Motor neuron (in vitro differentiated cells): ENCODE measurements at regions not wholly inside any gene's neighbourhood (a gene's known extent, or its start where the extent isn't known, plus 50 kb on each side); places are given as distances from the start of the nearest gene placed in this dataset.
A peak's percentile ranks its signal among the peaks of the same experiment; 100 is the strongest.

Experiments used
- ATAC-seq, 8 experiments: fragments of 200-7000 bp; cut with Tn5 transposase; replicated peaks in 6 of 8; 2 replicates each; pipeline ENCODE4 v1.8.0; 2021; ENCODE audit warnings: mild to moderate bottlenecking in 8 of 8, moderate library complexity in 8 of 8
- H3K27ac ChIP-seq, 2 donors: fragments of 250-450 bp; sonication (Bioruptor Pico); 2 replicates each; pipeline ENCODE4 v1.9.0; 2021; ENCODE audit warnings: antibody characterized with exemption in 2 of 2, mild to moderate bottlenecking in 2 of 2, moderate library complexity in 1 of 2
- H3K4me1 ChIP-seq, 2 donors: fragments of 250-450 bp; sonication (Bioruptor Pico); replicated peaks in 1 of 2; 2 replicates each; pipeline ENCODE4 v1.6.1; 2021; ENCODE audit warnings: antibody characterized with exemption in 2 of 2, mild to moderate bottlenecking in 2 of 2, moderate library complexity in 1 of 2
- H3K4me3 ChIP-seq, 5 donors: fragments of 250-450 bp; sonication (Bioruptor Pico); 2 replicates each; pipeline ENCODE4 v1.9.0; 2021; ENCODE audit warnings: antibody characterized with exemption in 5 of 5, mild to moderate bottlenecking in 5 of 5, moderate library complexity in 4 of 5
- WGBS, 10 experiments: fragments of 450-650 bp; shearing (Covaris generic); methylation state at CpG; one replicate each; pipeline ENCODE4 v1.0.0; 2022; 5-methylcytosine and 5-hydroxymethylcytosine counted together
- in situ Hi-C, 9 experiments: fragments of 400-800 bp; cut with MboI; loops; one replicate each; pipeline ENCODE4 v1.15.0; 2021; ENCODE audit warnings: low sequenced_read_pairs in 9 of 9, low pct_unique_long_range_greater_than_20kb in 2 of 9; ENCODE audit not compliant: unreplicated experiment in 9 of 9

- WGBS, 10 experiments, result 71 to 100% (median 93%) methylated on average over 2 to 6 of the region's 6 CpGs
- Histone ChIP-seq H3K4me3 (no peak overlapping the region), H3K4me1 (no peaks in the 10 kb centered on the region), H3K27ac (no peak overlapping the region)
- in situ Hi-C loops, result no loop called here
- no peak for ATAC-seq
Observed at GRCh38 chr4:143273160-143273917, 63.3 kb upstream of the GAB1 start.

GRCh38 chr4:143280861-143281260 lies 55.8 kb upstream of the GAB1 start:
- in situ Hi-C loops, result no loop called here

GRCh38 chr4:143281507-143282190 lies 55.0 kb upstream of the GAB1 start:
- H3K4me3 ChIP-seq, result no peak overlapping the region
- H3K27ac ChIP-seq, result no peak overlapping the region
- in situ Hi-C loops, result no loop called here
- peak in 2 of 8 experiments; percentile 8 to 16 for ATAC-seq
- H3K4me1 ChIP-seq, result no peaks in the 10 kb centered on the region
- WGBS, 10 experiments, result 73 to 100% (median 90%) methylated on average over 1 to 4 of the region's 4 CpGs

More at GRCh38 chr4:143280861-143281260, 55.8 kb upstream of the GAB1 start:
- no peak overlapping the region for H3K27ac ChIP-seq
- H3K4me3 ChIP-seq, result no peak overlapping the region
- ATAC-seq, result no peak
- WGBS, 10 experiments, result 57 to 91% (median 74%) methylated on average over 1 to 2 of the region's 2 CpGs
- H3K4me1 ChIP-seq, result no peaks in the 10 kb centered on the region

DNA sequence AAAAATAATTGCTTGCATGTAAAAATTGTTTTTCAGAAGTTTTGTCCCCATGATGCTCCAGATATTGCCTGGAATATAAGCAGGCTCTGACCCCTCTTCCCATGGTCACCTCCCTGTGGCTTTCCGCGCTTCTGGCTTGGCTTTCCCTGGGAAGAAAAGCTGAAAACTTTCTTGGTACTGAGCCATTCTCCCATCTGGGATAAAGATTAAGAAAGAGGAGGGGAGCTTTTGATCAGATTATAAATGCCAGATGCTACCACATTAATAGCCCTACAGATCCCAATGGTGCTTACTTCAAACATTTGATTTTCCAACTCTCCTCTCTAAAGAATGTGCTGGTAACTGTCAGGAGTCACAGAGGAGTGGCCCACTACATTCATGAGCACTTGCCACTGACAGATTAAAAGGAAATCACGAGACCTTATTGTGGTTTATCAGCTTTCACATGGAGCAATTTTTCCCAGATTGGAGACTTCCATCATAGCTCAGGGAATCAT lies 54.4 kb upstream of the GAB1 start:
- no peak overlapping the region for H3K27ac ChIP-seq
- ATAC-seq, result peak in 3 of 8 experiments; percentile 23 to 57 (median 45)
- H3K4me1 ChIP-seq, result no peaks in the 10 kb centered on the region
- no peak overlapping the region for H3K4me3 ChIP-seq
- WGBS, 10 experiments, result 14 to 100% (median 82%) methylated on average over 1 to 3 of the region's 3 CpGs; no CpG with 5 or more reads in 2 of the 10 experiments
- in situ Hi-C loops, result no loop called here

- Histone ChIP-seq H3K27ac (no peak overlapping the region), H3K4me1 (no peaks in the 10 kb centered on the region), H3K4me3 (no peak overlapping the region)
- in situ Hi-C loops, result no loop called here
- peak in 4 of 8 experiments; percentile 30 to 90 (median 82) for ATAC-seq
- WGBS, 10 experiments, result 0 to 71% (median 40%) methylated on average over 1 to 2 of the region's 2 CpGs; no CpG with 5 or more reads in 1 of the 10 experiments
Observed at GRCh38 chr4:143285696-143286437, 50.8 kb upstream of the GAB1 start.

DNA sequence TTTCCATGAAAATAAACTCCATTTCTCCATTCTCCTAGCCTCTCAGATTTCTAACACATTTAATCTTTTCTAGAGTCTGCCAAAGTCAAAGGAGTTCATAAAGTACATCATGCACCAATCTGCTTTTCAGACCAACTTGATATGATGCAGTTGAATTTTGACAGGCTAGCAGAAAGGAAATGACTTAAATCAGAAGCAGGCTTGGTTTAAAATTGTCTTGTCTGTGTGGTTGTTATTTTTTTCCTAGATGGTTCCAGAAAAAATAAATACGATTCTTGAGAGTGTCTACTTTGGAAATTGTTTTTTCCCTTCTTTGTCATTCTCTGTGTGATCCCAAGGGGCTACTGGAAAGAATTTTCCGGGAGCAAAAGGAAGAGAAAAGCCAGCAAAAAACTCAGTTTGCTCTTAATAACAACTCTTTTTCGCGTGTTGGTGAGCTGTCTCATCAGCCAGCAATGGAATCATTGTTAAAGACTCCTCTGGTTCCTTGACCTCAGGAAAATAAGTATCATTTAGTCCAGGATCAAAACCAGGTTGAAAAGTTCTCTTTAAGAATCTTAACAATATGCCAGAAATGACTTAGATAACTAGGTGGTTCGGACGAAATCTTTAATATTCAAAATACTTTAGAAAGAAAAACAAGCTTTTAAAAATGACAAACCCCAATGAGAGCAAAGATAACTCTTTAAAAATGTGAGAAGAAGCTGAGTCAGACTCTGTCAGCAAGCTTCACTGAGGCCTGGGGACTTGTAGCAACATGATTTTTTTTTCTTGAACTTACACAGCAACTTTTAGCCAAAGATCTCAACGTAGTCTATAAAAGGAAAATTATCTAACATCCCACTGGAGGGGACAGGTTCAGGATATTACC lies 49.7 kb upstream of the GAB1 start:
- peak in 2 of 8 experiments; percentile 13 to 19 for ATAC-seq
- WGBS, 10 experiments, result 8 to 83% (median 52%) methylated on average over 1 to 7 of the region's 7 CpGs; no CpG with 5 or more reads in 1 of the 10 experiments
- H3K27ac ChIP-seq, result no peak overlapping the region
- no peaks in the 10 kb centered on the region for H3K4me1 ChIP-seq
- in situ Hi-C loops, result no loop called here
- H3K4me3 ChIP-seq, result no peak overlapping the region
